T-helper 2 cell treated with Interferon-gamma antibody and Interleukin-4, amounts not matched to agents 5 μg/mL and 100 μg/mL, for 36 hours (primary cell): ENCODE measurements at regions not wholly inside any gene's neighbourhood (a gene's known extent, or its start where the extent isn't known, plus 50 kb on each side); places are given as distances from the start of the nearest gene placed in this dataset.
"Not testable (repeated sequence)": the region's sequence is repeated elsewhere in the genome, so short reads cannot be mapped to it uniquely, and the experiment has no call there.

Experiments
- DNase-seq: peaks from one replicate; pipeline ENCODE4 v3.0.0; 2021; ENCODE audit warnings: low spot score
- H3K27ac Mint-ChIP-seq: one replicate; pipeline ENCODE4 v1.8.0; 2021; ENCODE audit warnings: mild to moderate bottlenecking, mixed read lengths
- H3K27me3 Mint-ChIP-seq: one replicate; pipeline ENCODE4 v1.8.0; 2021; ENCODE audit warnings: low read depth, mixed read lengths
- H3K36me3 Mint-ChIP-seq: one replicate; pipeline ENCODE4 v1.8.0; 2021; ENCODE audit warnings: low read depth, mixed read lengths
- H3K4me1 Mint-ChIP-seq: one replicate; pipeline ENCODE4 v1.8.0; 2021; ENCODE audit warnings: low read depth, mixed read lengths
- H3K4me3 Mint-ChIP-seq: one replicate; pipeline ENCODE4 v1.8.0; 2022; ENCODE audit warnings: mild to moderate bottlenecking, moderate library complexity, mixed read lengths
- H3K9me3 Mint-ChIP-seq: one replicate; pipeline ENCODE4 v1.8.0; 2021; ENCODE audit warnings: mixed read lengths

- Mint-ChIP-seq H3K4me1 (peaks cover 6% of the 10 kb centered on the region), H3K36me3 (no peaks in the 10 kb centered on the region), H3K4me3 (no peak overlapping the region), H3K27me3 (peaks cover 6% of the 10 kb centered on the region), H3K27ac (no peak overlapping the region), H3K9me3 (no peaks in the 10 kb centered on the region)
- DNase-seq: no peak
Measured at GRCh38 chr5:39542511-39543285, 117.9 kb upstream of the DAB2 start.

GRCh38 chr5:39541920-39542319, 117.1 kb upstream of the DAB2 start:
- Mint-ChIP-seq H3K4me1 (no peaks in the 10 kb centered on the region), H3K9me3 (no peaks in the 10 kb centered on the region), H3K36me3 (no peaks in the 10 kb centered on the region), H3K27me3 (peaks cover 9% of the 10 kb centered on the region), H3K27ac (no peak overlapping the region), H3K4me3 (no peak overlapping the region)
- no peak for DNase-seq

GRCh38 chr5:39539470-39539869, 114.7 kb upstream of the DAB2 start:
- Mint-ChIP-seq H3K9me3 (no peaks in the 10 kb centered on the region), H3K27ac (no peak overlapping the region), H3K27me3 (peaks cover 8% of the 10 kb centered on the region), H3K4me3 (no peak overlapping the region), H3K36me3 (no peaks in the 10 kb centered on the region), H3K4me1 (no peaks in the 10 kb centered on the region)
- no peak for DNase-seq

- no peaks in the 10 kb centered on the region for H3K36me3 Mint-ChIP-seq
- no peaks in the 10 kb centered on the region for H3K9me3 Mint-ChIP-seq
- no peak for DNase-seq
- H3K4me3 Mint-ChIP-seq: no peak overlapping the region
- H3K27me3 Mint-ChIP-seq: peaks cover 20% of the 10 kb centered on the region
- no peaks in the 10 kb centered on the region for H3K4me1 Mint-ChIP-seq
- no peak overlapping the region for H3K27ac Mint-ChIP-seq
Measured at GRCh38 chr5:39534690-39535089, 109.9 kb upstream of the DAB2 start.

GRCh38 chr5:39533749-39534148, 109.0 kb upstream of the DAB2 start:
- DNase-seq: no peak
- no peak overlapping the region for H3K4me3 Mint-ChIP-seq
- peaks cover 20% of the 10 kb centered on the region for H3K27me3 Mint-ChIP-seq
- no peaks in the 10 kb centered on the region for H3K4me1 Mint-ChIP-seq
- no peaks in the 10 kb centered on the region for H3K36me3 Mint-ChIP-seq
- H3K27ac Mint-ChIP-seq: no peak overlapping the region
- H3K9me3 Mint-ChIP-seq: no peaks in the 10 kb centered on the region

GRCh38 chr5:39532511-39532910, 107.7 kb upstream of the DAB2 start:
- peaks cover 20% of the 10 kb centered on the region for H3K27me3 Mint-ChIP-seq

GRCh38 chr5:39531306-39531705, 106.5 kb upstream of the DAB2 start:
- Mint-ChIP-seq H3K4me3 (no peak overlapping the region), H3K36me3 (no peaks in the 10 kb centered on the region), H3K4me1 (no peaks in the 10 kb centered on the region), H3K27me3 (peaks cover 19% of the 10 kb centered on the region), H3K27ac (no peak overlapping the region), H3K9me3 (no peaks in the 10 kb centered on the region)
- no peak for DNase-seq

More at GRCh38 chr5:39532511-39532910, 107.7 kb upstream of the DAB2 start:
- Mint-ChIP-seq H3K27ac (no peak overlapping the region), H3K9me3 (no peaks in the 10 kb centered on the region), H3K4me1 (no peaks in the 10 kb centered on the region), H3K36me3 (no peaks in the 10 kb centered on the region), H3K4me3 (no peak overlapping the region)
- DNase-seq: no peak

GRCh38 chr5:39526914-39527477, 102.2 kb upstream of the DAB2 start:
- Mint-ChIP-seq H3K4me3 (no peak overlapping the region), H3K36me3 (no peaks in the 10 kb centered on the region), H3K27ac (no peak overlapping the region), H3K9me3 (no peaks in the 10 kb centered on the region), H3K27me3 (peaks cover 19% of the 10 kb centered on the region), H3K4me1 (no peaks in the 10 kb centered on the region)
- no peak for DNase-seq

- peaks cover 12% of the 10 kb centered on the region for H3K27me3 Mint-ChIP-seq
- H3K4me1 Mint-ChIP-seq, H3K9me3 Mint-ChIP-seq, H3K4me3 Mint-ChIP-seq, H3K36me3 Mint-ChIP-seq, DNase-seq, H3K27ac Mint-ChIP-seq: not testable (repeated sequence)
Measured at GRCh38 chr5:39525781-39526180, 101.0 kb upstream of the DAB2 start.

- DNase-seq: no peak
- peaks cover 9% of the 10 kb centered on the region for H3K27me3 Mint-ChIP-seq
- H3K4me3 Mint-ChIP-seq: no peak overlapping the region
- no peak overlapping the region for H3K27ac Mint-ChIP-seq
- no peaks in the 10 kb centered on the region for H3K36me3 Mint-ChIP-seq
- H3K9me3 Mint-ChIP-seq: no peaks in the 10 kb centered on the region
- no peaks in the 10 kb centered on the region for H3K4me1 Mint-ChIP-seq
Measured at GRCh38 chr5:39525271-39525670, 100.5 kb upstream of the DAB2 start.

GRCh38 chr5:39523821-39524220, 99.0 kb upstream of the DAB2 start:
- no peak overlapping the region for H3K27ac Mint-ChIP-seq
- DNase-seq: no peak
- no peaks in the 10 kb centered on the region for H3K36me3 Mint-ChIP-seq
- H3K27me3 Mint-ChIP-seq: peaks cover 3% of the 10 kb centered on the region
- no peaks in the 10 kb centered on the region for H3K9me3 Mint-ChIP-seq
- no peaks in the 10 kb centered on the region for H3K4me1 Mint-ChIP-seq
- no peak overlapping the region for H3K4me3 Mint-ChIP-seq

- Mint-ChIP-seq H3K27ac (no peak overlapping the region), H3K27me3 (peaks cover 3% of the 10 kb centered on the region), H3K4me1 (no peaks in the 10 kb centered on the region), H3K9me3 (no peaks in the 10 kb centered on the region), H3K4me3 (no peak overlapping the region), H3K36me3 (no peaks in the 10 kb centered on the region)
- no peak for DNase-seq
Measured at GRCh38 chr5:39521940-39522590, 97.3 kb upstream of the DAB2 start.

- no peaks in the 10 kb centered on the region for H3K27me3 Mint-ChIP-seq
- no peaks in the 10 kb centered on the region for H3K36me3 Mint-ChIP-seq
- no peak overlapping the region for H3K27ac Mint-ChIP-seq
- no peaks in the 10 kb centered on the region for H3K9me3 Mint-ChIP-seq
- no peak for DNase-seq
- no peak overlapping the region for H3K4me3 Mint-ChIP-seq
- H3K4me1 Mint-ChIP-seq: no peaks in the 10 kb centered on the region
Measured at GRCh38 chr5:39521098-39521860, 96.5 kb upstream of the DAB2 start.

- Mint-ChIP-seq H3K36me3 (no peaks in the 10 kb centered on the region), H3K27ac (no peak overlapping the region), H3K27me3 (no peaks in the 10 kb centered on the region), H3K4me1 (no peaks in the 10 kb centered on the region), H3K9me3 (no peaks in the 10 kb centered on the region), H3K4me3 (no peak overlapping the region)
- DNase-seq: no peak
Measured at GRCh38 chr5:39520232-39520572, 95.4 kb upstream of the DAB2 start.
